Keratinocyte (primary cell): ENCODE measurements at regions not wholly inside any gene's neighbourhood (a gene's known extent, or its start where the extent isn't known, plus 50 kb on each side); places are given as distances from the start of the nearest gene placed in this dataset.

Experiments used
- EZH2 ChIP-seq: IDR thresholded peaks from one replicate; pipeline ENCODE4 v1.6.1; 2012; ENCODE audit warnings: inconsistent platforms, mild to moderate bottlenecking, low read length, moderate library complexity
- TF ChIP-seq, protein P1 (sequence below), 3 experiments: IDR thresholded peaks in 1 of 3; conservative IDR thresholded peaks in 1 of 3; optimal IDR thresholded peaks in 1 of 3; 2 replicates in 2 of 3; 3 replicates in 1 of 3; pipeline versions ENCODE3 to v1.5.1; 2011; ENCODE audit warnings: low read length in 3 of 3, mild to moderate bottlenecking in 3 of 3, moderate library complexity in 2 of 3, control low read depth in 1 of 3, inconsistent platforms in 1 of 3; ENCODE audit not compliant: insufficient read depth in 2 of 3; ENCODE audit errors: extremely low read depth in 1 of 3

DNA sequence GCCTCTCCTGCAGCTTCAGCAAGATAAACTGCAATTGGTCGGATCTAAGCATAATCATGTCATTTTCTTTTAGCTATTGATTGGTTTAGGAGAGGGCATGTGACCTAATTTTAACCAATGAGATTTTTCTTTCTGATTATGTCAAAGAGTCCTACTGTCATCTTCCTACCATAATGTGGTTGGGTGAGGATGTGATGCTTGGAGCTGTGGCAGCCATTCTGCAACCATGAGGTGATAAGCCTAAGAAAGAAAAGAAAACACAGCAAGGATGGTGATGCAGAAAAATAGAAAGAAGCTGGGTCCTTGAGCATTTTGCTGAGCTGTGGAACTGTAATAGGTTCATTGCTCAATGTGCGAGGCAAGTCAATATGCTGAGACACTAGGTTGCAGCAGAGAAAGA is 121.7 kb upstream of the CRHR1 start:
- no peak for TF ChIP-seq EZH2
- TF ChIP-seq, protein P1, sequence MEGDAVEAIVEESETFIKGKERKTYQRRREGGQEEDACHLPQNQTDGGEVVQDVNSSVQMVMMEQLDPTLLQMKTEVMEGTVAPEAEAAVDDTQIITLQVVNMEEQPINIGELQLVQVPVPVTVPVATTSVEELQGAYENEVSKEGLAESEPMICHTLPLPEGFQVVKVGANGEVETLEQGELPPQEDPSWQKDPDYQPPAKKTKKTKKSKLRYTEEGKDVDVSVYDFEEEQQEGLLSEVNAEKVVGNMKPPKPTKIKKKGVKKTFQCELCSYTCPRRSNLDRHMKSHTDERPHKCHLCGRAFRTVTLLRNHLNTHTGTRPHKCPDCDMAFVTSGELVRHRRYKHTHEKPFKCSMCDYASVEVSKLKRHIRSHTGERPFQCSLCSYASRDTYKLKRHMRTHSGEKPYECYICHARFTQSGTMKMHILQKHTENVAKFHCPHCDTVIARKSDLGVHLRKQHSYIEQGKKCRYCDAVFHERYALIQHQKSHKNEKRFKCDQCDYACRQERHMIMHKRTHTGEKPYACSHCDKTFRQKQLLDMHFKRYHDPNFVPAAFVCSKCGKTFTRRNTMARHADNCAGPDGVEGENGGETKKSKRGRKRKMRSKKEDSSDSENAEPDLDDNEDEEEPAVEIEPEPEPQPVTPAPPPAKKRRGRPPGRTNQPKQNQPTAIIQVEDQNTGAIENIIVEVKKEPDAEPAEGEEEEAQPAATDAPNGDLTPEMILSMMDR (optimal IDR thresholded peaks at IDR 0.05 in 1 of 3, IDR thresholded peaks at IDR 0.05 in 1 of 3, conservative IDR thresholded peaks at IDR 0.05 in 1 of 3; ENCODE audit: extremely low read depth in 1 of 3, insufficient read depth in 2 of 3, low read length in 3 of 3): no peak
